H4 (cell line): ENCODE measurements at regions not wholly inside any gene's neighbourhood (a gene's known extent, or its start where the extent isn't known, plus 50 kb on each side); places are given as distances from the start of the nearest gene placed in this dataset.

ENCODE experiments used
- DNase-seq: peaks from one replicate; pipeline ENCODE4 v3.0.0-alpha.2; 2015; ENCODE audit warnings: low spot score

GRCh38 chr7:136036336-136036735 lies 59.2 kb upstream of the MTPN start:
- DNase-seq = peak; percentile 59

GRCh38 chr7:136034132-136034531 lies 57.0 kb upstream of the MTPN start:
- DNase-seq = no peak

- DNase-seq = no peak
These were observed 56.4 kb upstream of the MTPN start for GRCh38 chr7:136033413-136034031.

GRCh38 chr7:136030867-136031318 lies 53.7 kb upstream of the MTPN start:
- no peak for DNase-seq

- DNase-seq = no peak
These were observed 53.2 kb upstream of the MTPN start for GRCh38 chr7:136030330-136030729.

- DNase-seq = no peak
These were observed 50.0 kb upstream of the MTPN start for GRCh38 chr7:136027160-136027559.
